Suppressor macrophage treated with lipopolysaccharide for 1 hour (primary cell): ENCODE measurements at regions not wholly inside any gene's neighbourhood (a gene's known extent, or its start where the extent isn't known, plus 50 kb on each side); places are given as distances from the start of the nearest gene placed in this dataset.

ENCODE experiments used
- DNase-seq, 3 donors: peaks; one replicate each; pipeline ENCODE4 v3.0.0-alpha.2; 2020 to 2022

DNA sequence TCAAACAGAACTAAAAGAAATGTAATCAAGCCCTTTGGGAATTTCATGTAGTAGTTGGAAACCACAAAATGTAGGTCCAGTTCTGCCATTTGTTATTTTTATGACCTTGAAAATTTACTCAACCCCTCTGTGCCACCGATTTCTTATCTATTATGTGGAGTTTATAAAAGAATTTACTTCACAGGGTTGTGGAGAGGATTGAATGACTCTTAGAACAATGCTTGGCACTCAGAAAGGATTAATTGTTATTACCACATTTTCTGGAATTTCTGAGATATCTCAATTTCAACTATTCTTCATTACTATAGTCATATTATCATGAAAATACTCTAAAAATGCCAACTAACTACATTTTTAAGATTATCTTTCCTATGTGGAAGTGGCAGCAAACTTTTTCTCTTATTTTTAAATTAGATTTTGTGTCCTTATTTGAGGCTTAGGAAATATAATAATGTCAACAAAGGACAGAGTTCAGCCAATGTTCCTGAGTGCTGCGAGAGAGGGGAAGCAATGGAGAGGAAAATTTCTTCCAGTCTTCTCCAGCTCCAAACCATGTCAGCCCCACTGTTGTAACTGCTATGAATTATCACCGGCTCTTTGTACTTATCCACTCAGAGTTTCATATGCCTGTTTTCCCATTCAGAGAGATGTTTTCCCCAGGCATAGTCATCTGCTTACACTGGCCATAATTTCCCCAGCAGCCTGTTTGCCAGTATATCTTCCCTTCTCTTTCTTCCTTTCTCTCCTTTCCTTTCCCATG lies 525.6 kb downstream of the SPATA31D1 start:
- no peak for DNase-seq

DNA sequence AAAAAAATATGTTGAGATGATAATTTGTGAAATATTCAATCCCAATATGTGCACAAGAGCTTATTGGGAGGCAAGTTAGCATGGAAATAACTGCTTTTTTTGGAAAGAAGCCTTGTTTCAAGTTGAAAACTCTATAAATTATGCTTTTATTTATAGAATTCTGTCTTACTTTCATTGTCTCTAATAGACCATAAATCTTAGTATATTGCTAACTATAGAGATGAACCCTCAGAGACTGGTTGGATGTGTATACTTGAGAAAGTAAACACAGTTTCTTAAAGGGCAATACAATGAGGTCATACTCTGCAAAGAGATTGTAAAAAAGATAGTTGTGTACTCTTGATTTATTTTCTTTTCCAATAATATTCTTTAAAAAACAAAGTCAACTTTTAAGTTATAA lies 530.3 kb downstream of the SPATA31D1 start:
- DNase-seq = no peak

DNA sequence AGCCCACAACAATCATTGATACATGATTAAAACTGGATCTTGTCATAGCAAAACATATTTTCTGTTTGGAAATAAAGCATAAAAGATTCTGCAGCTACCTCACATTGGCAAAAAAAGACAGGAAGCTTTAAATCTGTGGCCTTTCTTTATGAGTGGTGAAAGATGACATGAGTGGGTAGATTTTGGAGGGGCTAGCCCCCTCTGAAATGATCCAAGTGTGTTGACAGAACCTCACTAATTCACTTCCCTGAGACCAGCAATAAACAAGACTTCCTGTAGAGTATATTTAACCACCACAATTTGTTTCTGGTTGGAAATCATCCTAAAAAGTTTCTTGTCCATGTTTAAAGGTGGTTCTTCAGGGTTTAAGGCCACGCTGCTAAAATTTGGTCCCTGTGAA lies 530.8 kb downstream of the SPATA31D1 start:
- no peak for DNase-seq

DNA sequence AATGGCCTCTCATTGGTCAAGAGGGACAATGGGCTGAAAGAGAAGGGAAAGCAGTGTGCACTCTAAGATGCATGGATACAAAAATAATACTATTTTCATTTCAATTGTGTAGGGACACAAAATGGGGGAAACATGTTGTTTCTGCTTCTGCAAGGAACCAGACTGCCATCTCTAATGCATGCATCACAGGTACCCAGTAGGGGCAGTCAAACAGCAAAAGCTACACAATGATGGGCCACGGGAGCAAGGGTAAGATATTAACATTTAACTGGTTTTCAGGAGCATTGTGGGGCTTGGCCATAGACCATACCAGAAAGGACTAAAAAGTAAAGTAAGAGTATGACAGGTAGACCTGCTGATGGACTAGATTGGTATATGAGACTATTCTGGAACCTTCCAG lies 535.8 kb downstream of the SPATA31D1 start:
- DNase-seq = no peak

DNA sequence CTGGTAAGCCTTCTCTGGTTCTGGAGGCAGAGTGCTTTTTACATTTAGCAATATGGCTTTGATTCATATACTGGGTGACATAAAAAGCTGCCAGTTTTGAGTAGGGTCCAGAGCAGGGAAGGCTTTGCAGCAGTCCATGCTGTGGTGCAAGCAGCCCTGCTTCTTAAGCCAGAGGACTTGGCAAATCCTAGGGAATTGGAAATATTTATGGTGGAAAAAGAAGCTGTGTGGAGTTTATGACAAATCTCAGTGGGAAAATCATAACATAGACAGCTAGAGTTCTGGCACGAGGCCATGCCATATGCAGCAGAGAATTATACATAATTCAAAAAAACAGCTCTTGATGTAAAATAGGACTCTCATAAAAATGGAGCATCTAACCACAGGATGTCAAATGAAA lies 536.4 kb downstream of the RASEF start:
- no peak for DNase-seq

DNA sequence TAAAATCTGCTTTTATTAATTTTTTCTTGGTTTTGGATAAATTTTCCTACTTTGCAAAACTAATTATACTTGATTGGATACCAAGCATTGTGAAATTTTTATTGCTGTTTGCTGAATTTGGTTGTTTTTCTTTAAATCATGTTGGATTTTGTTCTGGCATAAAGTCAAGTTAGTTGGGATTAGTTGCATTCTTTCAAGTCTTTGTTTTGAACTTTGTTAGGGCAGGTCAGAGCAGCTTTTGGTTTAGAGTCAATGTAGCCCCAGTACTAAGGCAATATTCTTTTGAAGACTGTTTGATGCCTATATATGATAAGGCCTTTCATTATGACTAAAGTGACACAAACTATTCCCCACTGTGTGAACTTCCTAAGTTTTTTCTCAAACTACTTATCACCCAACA lies 531.1 kb downstream of the RASEF start:
- no peak for DNase-seq

DNA sequence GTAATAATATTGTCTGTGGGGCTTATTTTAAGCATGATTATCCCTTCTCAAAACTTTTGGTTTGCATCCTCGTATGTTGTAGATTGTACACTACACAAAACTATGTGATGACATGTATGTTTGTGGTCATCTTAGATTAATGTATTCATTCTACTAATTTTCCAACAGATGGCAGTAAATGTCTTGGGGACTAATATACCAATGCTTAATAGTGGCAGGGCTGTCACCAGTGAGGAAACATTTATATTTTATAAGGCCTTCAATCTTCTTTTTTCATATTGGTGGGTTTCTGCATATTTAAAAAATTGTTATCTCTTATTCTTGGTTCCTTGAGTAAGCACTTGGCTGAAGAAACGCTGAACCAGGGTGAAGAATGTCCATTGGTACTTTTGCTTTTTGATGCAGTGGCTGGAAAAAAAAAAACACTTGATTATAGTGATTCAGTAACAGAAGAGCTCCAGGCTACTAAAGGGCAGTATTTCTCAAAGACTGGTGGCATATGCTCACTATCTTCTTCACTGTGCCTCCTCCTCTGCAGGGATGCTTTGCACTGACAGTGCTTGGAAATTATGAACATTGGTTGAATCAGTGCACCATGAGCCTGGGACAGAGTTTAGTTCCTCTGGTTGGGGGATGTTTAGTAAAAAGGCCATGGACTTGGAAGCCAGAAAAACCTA lies 530.3 kb downstream of the RASEF start:
- peak; percentile 17 to 70 (median 61) for DNase-seq

DNA sequence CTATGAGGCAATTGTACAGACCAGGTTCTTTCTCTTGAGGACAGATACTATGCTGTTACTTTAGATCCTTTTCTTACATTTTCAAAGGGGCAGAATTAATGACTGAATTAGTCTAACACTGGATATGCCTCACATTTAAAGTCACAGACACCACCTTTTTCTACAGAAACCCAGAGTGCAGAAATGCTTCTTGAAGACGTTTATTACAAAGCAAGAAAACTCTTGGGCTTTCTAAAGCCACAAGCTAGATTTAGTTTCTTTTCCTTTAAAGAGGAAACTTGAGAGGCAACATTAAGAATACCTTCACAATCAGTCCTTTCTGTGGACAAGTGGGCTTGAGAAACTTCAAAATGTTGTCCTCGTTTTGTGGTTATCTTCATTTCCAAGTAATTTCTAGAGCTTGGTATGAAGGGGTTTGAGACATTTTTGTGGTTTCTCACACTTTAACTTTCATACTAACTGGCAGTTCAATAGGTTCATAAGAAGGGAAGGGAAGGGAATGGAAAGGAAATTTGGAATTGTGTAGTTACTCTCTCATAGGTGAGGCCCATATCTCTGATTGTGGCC lies 527.4 kb downstream of the RASEF start:
- no peak for DNase-seq

DNA sequence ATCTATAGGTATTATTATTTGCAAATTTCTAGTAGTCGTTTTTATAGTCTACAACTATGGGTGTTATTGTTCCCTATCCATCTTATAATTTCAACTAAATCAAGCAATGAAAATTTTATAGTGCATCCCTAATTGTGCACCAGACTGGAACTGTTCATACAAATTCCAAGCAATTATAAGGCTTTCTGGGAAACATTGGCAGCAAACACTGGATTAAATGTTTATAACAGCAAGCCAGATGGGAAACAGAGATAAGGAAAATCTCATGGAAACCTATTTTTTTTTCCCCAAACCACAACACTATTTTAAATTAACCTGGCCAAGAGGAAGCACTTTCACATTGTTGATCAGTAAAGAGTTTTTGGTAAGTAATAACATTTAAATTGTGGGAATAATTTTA lies 524.3 kb downstream of the RASEF start:
- no peak for DNase-seq

DNA sequence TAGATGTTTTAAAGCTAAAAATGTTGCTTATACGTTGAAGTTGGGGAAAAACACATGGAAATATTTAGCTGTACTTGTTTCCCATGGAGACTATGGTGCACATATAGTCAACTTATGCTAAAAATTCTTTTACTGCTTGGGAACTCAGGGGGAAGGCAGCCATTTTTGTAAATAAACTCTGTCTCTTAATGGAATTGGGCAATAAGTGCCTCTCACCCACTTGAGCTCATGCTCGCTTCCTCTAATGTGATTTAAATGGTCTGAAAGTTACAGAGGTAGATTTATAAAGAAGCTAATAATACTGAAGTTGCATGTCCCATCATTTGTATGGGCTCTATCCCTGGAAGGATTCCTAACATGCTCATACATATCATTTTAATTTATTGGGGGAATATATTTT lies 523.8 kb downstream of the RASEF start:
- DNase-seq = peak; percentile 38 to 60 (median 49)

DNA sequence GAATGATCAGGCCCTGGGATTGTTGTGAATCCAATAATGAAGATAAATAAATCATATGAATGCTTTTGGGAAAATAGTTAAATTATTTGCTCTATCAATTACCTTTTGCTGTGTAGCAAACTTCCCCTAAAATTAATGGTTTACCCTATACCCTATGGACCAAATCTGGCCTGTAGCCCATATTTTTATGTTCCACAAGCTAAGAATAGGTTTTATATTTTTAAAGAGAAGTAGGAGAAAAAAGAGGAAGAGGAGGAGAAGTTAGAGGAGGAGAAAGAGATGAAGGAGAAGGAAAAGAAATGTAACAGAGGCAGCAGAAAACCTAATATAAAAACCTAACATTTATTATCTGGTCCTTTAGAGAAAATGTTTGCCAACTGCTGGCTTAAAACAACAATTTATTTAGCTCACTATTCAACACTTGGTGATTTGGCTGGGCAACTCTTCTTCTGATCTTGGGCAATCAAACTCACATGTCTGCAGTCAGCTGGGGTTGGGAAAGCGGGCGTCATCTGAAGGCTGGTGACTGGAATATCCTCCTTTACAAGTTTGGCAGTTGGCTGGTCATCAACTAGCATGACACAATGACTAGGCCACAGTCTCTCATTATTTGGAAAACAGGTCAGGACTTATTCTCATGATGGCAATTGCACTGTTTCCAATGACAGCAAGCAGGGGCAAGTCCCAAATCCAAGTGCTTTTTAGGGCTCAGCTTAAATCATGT lies 522.9 kb downstream of the RASEF start:
- peak; percentile 91 to 96 (median 92) for DNase-seq

DNA sequence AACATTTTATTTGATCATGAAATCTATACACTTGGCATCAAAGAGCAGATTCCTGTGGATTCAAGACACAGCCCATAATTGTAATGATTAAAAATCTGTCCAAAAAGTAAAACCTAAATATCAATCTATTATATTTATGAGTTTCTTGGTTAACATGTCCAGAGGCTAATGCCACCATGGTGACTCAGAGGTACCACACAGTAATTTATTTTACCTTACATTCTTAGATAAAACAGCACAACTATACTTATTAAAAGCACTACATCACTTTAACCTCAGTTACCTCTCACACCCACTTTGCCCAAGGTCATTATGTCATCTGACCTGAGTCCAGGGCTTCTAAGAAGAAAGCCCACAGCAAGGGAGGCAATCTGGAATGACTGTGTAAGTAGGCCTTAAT lies 519.2 kb downstream of the RASEF start:
- no peak for DNase-seq

DNA sequence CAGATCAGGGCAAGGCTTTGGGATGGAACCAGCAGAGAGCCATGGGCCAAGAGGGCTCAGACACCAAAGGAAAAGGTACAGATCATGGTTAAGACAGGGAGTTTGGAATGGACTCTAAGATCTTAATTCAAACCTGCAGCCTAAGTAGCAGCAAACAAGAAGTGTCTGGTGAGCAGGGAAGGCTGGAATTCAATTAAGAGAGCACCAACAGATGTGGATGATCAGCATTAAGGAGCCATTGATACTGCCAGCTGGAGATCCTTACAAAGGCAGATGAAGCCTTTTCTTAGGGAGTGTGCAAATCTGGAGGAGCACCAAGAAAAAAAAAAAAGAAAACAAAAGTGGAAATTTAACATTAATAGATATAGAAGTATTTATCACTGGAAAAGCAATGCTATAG lies 516.8 kb downstream of the RASEF start:
- no peak for DNase-seq

DNA sequence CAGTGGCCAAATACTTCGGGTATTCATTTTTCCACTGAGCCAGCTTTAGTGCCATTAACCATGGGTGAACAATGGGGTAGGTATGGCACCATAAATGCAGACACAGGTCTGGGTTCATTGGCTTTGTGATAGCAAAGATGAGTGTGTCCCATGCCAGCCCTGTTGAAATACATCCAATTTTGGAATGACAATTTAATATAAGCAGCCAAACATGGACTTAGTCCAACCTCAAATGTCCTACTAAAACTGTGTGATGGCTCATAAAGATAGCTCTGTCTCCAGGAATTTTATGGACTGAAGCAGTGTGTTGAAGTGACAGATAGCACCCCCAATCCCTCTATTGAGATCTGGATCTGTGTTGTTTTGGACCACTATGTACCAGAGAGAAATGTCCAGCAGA lies 514.9 kb downstream of the RASEF start:
- DNase-seq = no peak

DNA sequence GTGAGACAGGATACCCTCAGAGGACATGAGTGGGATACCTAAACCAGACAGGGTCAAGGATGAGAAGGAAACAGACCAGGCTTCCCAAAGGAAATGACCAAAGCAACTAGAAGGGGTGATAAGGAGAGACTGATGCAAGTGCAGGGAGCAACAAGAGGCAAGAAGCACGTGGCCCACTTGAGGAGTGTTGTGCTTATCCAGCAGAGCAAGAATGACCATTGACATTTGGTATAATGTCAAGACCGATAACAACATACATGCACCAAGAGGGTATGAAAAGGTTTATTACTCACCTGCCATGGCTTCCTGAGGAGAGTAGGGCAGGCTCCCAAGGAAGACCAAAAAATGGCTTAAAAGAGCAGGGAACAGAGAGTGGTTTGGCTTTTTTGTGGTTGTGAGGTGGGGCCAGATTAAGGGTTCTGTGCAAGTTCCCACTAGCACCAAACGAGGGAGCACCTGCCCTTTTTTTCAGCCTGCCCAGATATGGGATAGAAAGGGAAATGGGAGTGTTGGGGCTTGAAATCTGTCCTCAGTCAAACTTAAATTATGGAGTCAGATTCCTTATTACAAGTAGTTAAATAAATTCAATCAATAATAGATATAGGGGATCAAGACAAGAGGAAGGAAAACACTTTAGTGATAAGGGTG lies 513.6 kb downstream of the RASEF start:
- DNase-seq = no peak

DNA sequence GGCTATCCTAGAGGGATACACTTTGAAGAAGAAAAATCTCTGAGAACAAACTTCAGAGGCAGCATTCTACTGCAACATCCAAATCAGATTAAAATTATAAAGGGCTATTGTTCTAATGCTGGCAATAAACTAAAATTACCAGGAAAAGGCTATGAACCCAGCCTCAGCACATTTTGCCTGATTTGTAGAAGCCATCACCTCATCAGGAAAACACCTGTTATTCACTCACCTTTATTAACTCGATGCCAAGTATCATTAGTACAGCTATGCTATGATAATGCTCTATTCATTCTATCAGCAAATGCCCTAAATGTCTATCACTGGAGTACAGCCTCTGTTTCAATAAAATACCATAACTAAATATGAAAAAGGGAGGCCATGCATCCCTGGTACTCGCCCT lies 510.2 kb downstream of the RASEF start:
- no peak for DNase-seq

DNA sequence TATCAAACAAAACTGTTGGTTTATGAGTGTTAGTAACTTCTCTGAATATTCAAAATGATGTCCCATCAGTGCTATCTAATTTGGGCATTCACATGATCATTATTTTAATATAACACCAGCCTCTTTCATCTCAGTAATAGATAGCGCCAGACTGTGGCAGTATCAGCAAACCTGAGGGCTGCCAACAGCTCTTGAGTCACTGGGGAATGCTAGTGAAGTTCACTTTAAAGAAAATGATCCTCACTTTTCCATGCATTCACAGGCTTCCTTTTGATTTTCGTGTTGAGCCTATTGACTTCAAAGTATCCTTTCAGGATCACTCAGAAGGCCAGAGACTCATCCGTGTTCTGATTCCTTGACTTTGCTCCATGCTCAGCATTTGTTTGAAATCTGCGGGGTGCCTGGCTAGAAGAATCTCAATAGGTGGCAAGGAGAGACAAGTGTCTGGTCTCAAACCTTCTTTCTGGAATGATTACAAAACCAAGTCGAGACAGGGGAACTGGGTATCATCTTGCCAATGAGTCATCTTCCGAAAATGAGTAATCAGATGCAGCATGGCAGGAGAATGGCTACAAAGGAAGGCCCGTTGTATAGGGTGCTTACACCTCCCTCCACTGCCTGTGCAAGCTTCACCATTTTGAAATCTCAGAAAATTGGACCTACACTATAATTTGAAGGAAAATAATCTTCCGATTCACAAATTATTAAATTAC lies 509.1 kb downstream of the RASEF start:
- DNase-seq = peak; percentile 41 to 63 (median 51)

DNA sequence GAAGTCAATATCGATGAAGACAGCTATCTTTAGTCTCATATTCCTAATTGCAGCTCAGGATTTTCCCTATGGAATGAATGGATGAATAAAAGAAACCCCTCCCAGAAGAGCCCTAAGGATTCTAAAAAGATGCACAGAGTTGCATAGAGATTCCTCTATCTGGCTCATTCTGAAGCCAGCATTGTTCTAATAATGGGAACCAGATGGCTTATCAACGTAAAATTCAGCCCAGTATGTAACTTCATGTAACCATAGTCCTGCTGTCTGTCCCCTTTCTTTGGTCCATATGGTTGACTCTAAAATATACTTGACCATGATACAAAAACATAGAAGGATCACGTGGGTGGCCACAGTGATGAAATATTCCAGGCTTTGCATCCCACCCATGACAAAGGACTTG lies 508.6 kb downstream of the RASEF start:
- DNase-seq = no peak

DNA sequence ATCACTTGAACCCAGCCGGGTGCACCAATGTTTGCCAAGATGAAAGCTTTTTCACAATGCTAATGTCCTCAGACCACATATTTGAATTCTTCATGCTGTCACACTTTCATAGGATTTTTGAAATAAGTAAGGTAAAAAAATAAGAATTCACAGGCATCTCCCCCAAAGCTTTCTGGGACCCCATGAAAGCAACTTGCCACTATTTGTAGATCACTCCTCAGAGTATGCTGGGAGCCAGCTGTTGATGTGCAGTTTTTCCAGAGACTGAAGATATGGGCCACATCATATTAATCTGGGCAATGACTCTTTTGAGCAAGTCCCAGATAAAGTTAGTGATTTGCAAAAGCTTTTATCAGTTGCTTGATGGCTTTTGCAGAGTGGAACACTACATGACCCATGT lies 507.9 kb downstream of the RASEF start:
- no peak for DNase-seq

DNA sequence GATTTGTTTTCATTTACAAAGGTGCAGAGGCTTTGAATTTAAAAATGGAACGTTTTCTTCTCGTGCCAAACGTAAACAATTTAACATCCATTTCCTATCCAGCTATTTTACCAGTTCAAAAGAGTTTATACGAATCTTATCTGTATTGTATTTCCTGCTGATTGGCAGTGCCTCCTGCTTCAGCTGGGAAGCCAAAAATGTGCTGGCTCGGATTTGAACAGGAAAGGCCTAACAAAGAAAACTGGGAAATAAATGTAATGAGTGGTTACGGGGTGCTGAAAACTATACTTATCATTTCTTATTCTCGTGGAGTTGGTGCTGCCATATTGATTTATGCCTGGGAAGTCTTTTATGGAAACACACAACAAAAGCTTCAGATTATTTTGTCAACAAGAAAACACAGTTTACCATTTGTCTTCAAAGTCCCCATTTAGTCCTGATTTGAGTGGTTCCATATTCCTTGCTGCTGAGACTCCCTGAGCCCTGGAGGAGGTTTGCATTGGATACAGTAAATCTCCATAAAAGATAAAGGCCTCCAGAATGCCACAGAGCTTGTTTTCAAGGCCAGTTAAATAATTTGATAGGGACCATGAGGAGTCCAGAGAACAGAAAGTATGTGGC lies 507.4 kb downstream of the RASEF start:
- DNase-seq = no peak

DNA sequence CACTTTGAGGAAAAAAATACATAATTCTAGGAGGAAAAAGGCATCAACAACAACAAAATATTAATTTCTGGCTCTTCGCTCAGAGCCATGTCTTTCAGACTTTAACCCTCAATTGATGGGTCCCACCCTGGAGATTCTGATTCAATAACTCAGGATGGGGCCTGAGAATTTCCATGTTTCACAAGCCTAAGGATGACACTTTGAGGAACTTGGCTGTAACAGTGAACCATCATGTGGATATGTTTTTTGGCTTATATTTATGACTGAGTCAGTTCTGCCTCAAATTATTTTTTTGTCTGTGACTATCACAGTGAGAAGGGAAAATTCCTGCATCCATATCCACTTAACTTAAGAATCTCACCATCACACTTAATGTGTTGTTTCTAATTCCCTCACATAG lies 504.6 kb downstream of the RASEF start:
- DNase-seq = peak; percentile 64 to 79 (median 75)
